ENCODE measurements at regions not wholly inside any gene's neighbourhood (a gene's known extent, or its start where the extent isn't known, plus 50 kb on each side); places are given as distances from the start of the nearest gene placed in this dataset.
"Not testable (repeated sequence)": the region's sequence is repeated elsewhere in the genome, so short reads cannot be mapped to it uniquely, and the experiment has no call there.

DNA sequence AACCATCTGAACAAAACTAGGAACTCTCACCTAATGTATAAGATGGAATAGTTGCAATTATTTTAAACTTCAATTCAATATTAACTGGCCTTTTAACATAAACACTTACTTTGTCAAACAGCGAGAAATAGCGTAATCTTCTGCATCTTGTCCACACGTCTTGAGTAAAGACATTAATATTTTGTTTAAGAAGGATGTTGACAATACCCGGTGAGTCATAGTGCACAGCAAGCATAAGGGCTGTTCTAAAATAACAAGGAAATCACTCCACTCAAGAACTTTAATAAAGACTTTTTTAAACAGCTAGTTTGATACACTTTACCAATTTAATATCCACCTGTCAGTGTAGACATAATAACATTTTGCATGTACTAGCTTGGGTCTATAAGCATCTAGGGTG, 311.1 kb downstream of the TUBA3C start:
- H3K9me3 Mint-ChIP-seq; H3K36me3 Mint-ChIP-seq (ENCODE audit: low read depth); intact Hi-C loops (cut with micrococcal nuclease); H3K27me3 Mint-ChIP-seq (ENCODE audit: insufficient read depth); H3K4me3 Mint-ChIP-seq; DNase-seq (ENCODE audit: low spot score); H3K4me1 Mint-ChIP-seq (ENCODE audit: low read depth); H3K27ac Mint-ChIP-seq: not testable (repeated sequence)

DNA sequence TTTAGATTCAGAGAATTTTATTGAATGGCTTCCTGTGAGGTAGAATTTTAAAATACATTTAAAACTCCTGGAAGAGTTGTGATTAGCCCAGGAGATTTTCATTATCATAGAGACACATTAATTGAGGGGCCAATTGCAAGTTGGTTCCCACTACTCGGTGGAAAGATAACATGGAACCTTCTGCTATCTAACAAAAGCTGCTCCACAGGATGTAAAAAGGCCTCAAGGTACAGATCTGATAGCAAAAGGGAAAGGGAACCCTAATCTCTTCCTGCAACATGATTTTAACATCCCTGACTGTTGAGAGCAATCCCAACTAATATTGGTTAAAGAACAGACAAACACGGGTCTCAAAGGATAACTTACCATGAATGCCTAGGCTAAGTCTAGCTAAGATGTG, 312.3 kb downstream of the TUBA3C start:
- H3K4me1 Mint-ChIP-seq (ENCODE audit: low read depth); H3K27ac Mint-ChIP-seq; DNase-seq (ENCODE audit: low spot score); H3K27me3 Mint-ChIP-seq (ENCODE audit: insufficient read depth); intact Hi-C loops (cut with micrococcal nuclease); H3K4me3 Mint-ChIP-seq; H3K9me3 Mint-ChIP-seq; H3K36me3 Mint-ChIP-seq (ENCODE audit: low read depth): not testable (repeated sequence)

DNA sequence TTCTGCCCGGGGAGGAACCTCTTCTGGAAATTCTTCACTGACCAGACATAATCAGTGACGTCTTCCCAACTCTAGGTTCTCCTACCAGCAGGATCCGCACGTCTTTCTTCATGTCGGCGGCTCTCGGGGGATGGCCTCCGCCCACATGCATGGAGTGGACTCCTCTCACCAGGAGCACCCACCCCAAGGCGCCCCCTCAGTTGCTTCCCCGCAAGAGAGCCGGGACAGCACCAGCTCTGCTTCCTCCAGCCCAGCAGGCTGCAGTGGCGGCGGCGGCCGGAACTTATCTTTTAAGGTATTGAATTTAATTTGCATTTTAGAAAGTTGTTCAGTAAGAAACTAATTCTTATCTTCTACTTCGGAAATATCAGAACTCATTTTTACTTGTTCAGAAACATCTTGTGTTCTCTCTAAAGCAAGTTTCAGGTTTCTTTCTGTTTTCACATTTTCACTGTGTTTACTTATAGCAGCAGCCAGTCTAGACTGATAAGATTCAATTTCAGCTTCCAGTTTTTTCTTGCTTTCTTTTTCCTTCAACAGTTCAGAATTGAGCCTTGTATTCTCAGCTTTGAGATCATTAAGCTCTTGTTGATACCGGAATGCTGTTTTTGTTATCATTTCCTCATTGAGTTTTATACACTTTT, 343.5 kb downstream of the TUBA3C start:
- H3K36me3 Mint-ChIP-seq (ENCODE audit: low read depth); DNase-seq (ENCODE audit: low spot score); H3K9me3 Mint-ChIP-seq; H3K4me1 Mint-ChIP-seq (ENCODE audit: low read depth); intact Hi-C loops (cut with micrococcal nuclease); H3K27me3 Mint-ChIP-seq (ENCODE audit: insufficient read depth); H3K4me3 Mint-ChIP-seq; H3K27ac Mint-ChIP-seq: not testable (repeated sequence)

DNA sequence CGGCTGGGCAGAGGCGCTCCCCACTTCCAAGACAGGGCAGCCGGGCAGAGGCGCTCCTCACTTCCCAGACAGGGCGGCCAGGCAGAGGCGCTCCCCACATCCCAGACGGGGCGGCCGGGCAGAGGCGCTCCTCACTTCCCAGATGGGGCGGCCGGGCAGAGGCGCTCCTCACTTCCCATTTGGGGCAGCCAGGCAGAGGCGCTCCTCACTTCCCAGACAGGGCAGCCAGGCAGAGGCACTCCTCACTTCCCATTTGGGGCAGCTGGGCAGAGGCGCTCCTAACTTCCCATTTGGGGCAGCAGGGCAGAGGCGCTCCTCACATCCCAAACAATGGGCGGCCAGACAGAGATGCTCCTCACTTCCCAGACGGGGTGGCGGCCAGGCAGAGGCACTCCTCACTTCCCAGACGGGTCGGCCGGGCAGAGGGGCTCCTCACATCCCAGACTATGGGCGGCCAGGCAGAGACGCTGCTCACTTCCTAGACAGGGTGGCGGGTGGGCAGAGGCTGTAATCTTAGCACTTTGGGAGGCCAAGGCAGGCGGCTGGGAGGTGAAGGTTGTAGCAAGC, 344.4 kb downstream of the TUBA3C start:
- H3K4me1 Mint-ChIP-seq (ENCODE audit: low read depth); H3K4me3 Mint-ChIP-seq; H3K36me3 Mint-ChIP-seq (ENCODE audit: low read depth); H3K27ac Mint-ChIP-seq; intact Hi-C loops (cut with micrococcal nuclease); H3K9me3 Mint-ChIP-seq; H3K27me3 Mint-ChIP-seq (ENCODE audit: insufficient read depth); DNase-seq (ENCODE audit: low spot score): not testable (repeated sequence)

DNA sequence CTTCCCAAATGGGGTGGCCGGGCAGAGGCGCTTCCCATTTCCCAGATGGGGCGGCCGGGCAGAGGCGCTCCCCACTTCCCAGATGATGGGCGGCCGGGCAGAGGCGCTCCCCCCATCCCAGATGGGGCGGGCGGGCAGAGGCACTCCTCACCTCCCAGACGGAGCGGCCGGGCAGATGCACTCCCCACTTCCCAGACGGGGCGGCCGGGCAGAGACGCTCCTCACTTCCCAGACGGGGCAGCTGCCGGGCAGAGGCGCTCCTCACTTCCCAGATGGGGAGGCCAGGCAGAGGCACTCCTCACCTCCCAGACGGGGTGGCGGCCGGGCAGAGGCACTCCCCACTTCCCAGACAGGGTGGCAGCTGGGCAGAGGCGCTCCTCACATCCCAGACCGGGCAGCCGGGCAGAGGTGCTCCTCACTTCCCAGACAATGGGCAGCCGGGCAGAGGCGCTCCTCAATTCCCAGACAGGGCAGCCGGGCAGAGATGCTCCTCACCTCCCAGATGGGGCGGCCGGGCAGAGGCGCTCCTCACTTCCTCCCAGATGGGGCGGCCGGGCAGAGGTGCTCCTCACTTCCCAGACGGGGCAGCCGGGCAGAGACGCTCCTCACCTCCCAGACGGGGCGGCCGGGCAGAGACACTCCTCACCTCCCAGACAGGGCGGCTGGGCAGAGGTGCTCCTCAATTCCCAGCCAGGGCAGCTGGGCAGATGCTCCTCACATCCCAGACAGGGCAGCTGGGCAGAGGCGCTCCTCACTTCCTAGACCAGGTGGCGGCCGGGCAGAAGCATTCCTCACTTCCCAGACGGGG, 345.0 kb downstream of the TUBA3C start:
- H3K9me3 Mint-ChIP-seq = not testable (repeated sequence)

DNA sequence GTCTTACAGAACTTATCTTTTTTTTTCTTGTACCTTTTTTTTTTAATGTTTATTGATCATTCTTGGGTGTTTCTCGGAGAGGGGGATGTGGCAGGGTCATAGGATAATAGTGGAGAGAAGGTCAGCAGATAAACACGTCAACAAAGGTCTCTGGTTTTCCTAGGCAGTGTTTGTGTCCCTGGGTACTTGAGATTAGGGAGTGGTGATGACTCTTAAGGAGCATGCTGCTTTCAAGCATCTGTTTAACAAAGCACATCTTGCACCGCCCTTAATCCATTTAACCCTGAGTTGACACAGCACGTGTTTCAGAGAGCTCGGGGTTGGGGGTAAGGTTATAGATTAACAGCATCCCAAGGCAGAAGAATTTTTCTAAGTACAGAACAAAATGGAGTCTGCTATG, 345.9 kb downstream of the TUBA3C start:
- intact Hi-C loops (cut with micrococcal nuclease); H3K4me3 Mint-ChIP-seq; H3K9me3 Mint-ChIP-seq; H3K27ac Mint-ChIP-seq; DNase-seq (ENCODE audit: low spot score); H3K36me3 Mint-ChIP-seq (ENCODE audit: low read depth); H3K4me1 Mint-ChIP-seq (ENCODE audit: low read depth); H3K27me3 Mint-ChIP-seq (ENCODE audit: insufficient read depth): not testable (repeated sequence)

More for the DNA sequence above, 345.0 kb downstream of the TUBA3C start:
- H3K27ac Mint-ChIP-seq; H3K4me1 Mint-ChIP-seq (ENCODE audit: low read depth); intact Hi-C loops (cut with micrococcal nuclease); H3K4me3 Mint-ChIP-seq; H3K27me3 Mint-ChIP-seq (ENCODE audit: insufficient read depth); DNase-seq (ENCODE audit: low spot score); H3K36me3 Mint-ChIP-seq (ENCODE audit: low read depth): not testable (repeated sequence)

DNA sequence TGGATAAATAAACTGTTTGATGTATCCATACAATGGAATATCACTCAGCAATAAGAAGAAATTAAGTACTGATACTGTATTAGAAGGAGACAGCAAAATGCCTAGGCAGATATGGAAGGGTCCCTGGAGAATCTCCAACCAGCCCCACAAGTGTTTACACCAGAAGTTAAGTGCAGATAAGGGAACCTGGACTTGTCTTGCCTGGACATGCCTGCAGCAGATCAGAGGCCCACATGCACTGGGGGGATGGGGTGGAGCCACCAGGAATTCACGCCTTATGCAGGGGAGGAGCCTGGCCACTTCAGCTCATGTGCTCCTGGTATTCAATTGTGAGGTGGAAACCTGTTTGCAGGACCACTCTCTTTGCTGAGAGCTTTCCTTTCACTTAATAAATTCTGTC, 356.9 kb downstream of the TUBA3C start:
- H3K27me3 Mint-ChIP-seq (ENCODE audit: insufficient read depth); H3K27ac Mint-ChIP-seq; H3K4me1 Mint-ChIP-seq (ENCODE audit: low read depth); H3K9me3 Mint-ChIP-seq; H3K4me3 Mint-ChIP-seq; H3K36me3 Mint-ChIP-seq (ENCODE audit: low read depth); intact Hi-C loops (cut with micrococcal nuclease); DNase-seq (ENCODE audit: low spot score): not testable (repeated sequence)

DNA sequence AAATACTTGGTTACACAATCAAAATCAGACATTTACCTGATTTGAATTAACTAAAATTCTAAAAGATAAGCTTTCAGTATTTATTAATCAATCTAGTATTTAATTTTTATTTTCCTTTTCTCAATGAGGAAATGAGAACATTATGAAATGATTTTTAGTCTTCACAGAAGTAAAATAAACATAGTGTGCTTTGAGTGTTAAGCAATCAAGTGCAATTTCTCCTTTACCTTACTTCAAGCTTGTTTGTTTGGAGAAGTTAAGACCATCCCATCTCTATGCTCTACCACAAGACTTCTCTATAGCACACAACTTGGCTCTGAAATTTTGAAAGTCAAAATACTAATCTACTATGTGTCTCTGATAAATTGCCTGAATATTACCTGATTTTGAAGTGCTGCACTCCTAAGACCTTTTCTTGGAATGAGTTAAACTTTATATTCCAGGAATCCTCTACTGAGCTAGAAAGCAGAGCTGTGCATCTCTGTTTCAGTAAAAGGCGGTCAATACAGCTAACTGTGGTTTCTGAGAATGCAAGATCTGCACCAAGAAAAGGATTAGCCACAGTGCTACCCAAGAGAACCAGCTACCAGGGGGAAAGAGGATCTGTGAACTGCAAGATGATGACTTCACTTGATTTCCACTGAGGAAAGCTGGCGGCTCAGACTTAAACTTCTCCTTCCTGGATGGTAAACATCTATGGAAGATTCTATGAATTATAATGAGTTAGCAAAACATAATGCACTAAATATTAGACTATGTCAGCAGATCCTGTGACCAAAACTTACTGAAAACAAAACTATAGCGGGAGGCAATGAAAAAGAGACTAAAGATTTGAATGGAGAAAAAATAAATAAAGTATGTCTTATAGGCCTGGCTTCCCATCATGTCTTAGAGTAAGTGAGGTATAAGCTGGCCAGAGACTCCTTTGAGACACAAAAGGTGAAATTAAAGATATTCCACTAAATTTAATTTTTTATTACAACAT, 358.7 kb downstream of the TUBA3C start:
- H3K9me3 Mint-ChIP-seq; intact Hi-C loops (cut with micrococcal nuclease); H3K27me3 Mint-ChIP-seq (ENCODE audit: insufficient read depth); H3K27ac Mint-ChIP-seq; H3K36me3 Mint-ChIP-seq (ENCODE audit: low read depth); DNase-seq (ENCODE audit: low spot score); H3K4me3 Mint-ChIP-seq; H3K4me1 Mint-ChIP-seq (ENCODE audit: low read depth): not testable (repeated sequence)

DNA sequence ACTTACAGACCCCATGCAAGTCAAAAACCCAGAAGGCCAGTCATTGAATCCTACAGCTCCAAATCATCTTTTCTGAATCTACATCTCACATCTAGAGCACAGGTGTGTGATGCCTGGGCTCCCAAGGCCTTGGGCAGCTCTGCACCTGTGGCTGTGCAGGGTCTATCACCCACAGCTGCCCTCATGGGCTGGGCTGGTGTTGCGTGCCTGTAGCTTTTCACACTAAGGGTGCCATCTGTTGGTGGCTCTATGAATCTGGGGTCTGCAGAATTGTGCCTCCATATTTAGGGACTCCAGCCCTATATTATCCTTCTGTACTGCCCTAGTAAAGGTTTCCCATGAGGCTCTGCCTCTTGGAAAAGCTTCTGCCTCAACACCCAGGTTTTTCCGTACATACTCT, 407.6 kb downstream of the TUBA3C start:
- H3K9me3 Mint-ChIP-seq; H3K36me3 Mint-ChIP-seq (ENCODE audit: low read depth); H3K27me3 Mint-ChIP-seq (ENCODE audit: insufficient read depth); DNase-seq (ENCODE audit: low spot score); H3K27ac Mint-ChIP-seq; H3K4me1 Mint-ChIP-seq (ENCODE audit: low read depth); intact Hi-C loops (cut with micrococcal nuclease); H3K4me3 Mint-ChIP-seq: not testable (repeated sequence)

DNA sequence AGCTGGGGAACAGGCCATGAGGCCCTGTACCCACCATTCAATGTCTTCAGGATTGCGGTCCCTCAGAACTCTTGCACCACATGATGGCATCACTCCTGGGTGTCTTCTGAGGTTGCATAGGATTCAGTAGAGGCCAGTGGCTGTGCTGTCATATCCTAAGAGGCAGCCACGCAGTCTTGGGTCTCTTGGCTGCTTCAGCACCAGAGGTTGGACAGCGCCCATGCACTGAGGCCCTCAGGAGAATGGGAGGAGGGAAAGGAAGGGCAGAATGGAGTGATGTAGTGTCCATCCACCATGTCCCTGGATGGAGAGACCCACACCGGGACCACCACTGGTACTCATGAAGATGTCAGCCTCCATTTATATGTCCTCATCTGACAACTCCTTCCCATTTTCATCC, 439.9 kb downstream of the TUBA3C start:
- H3K36me3 Mint-ChIP-seq (ENCODE audit: low read depth); H3K27me3 Mint-ChIP-seq (ENCODE audit: insufficient read depth); intact Hi-C loops (cut with micrococcal nuclease); DNase-seq (ENCODE audit: low spot score); H3K4me1 Mint-ChIP-seq (ENCODE audit: low read depth); H3K4me3 Mint-ChIP-seq; H3K27ac Mint-ChIP-seq: not testable (repeated sequence)
- H3K9me3 Mint-ChIP-seq = peaks cover 10% of the 10 kb centered on the region

DNA sequence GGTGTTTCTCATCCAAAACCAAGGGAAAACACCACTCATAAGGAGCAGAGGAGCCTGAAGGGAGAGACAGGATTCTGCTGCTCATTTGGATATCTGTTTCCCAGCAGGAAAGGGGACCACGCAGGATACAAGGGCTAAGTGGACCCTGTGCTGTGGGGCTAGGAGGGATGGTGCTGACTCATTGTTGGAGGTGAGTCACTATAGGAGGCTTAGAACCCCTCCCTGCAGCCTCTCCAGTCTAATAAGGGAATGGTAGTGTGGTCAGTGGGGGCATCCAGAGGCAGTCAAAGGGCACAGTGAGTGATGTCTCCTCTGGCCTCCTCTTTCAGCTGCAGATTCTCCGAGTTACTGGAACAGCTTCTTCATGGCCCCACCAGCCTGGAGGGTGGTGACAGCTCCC, 442.3 kb downstream of the TUBA3C start:
- H3K27me3 Mint-ChIP-seq (ENCODE audit: insufficient read depth) = no peaks in the 10 kb centered on the region
- H3K27ac Mint-ChIP-seq = no peak overlapping the region
- H3K9me3 Mint-ChIP-seq = peaks cover 7% of the 10 kb centered on the region
- no peaks in the 10 kb centered on the region for H3K36me3 Mint-ChIP-seq (ENCODE audit: low read depth)
- H3K4me3 Mint-ChIP-seq = no peak overlapping the region
- no peaks in the 10 kb centered on the region for H3K4me1 Mint-ChIP-seq (ENCODE audit: low read depth)
- no peak for DNase-seq (ENCODE audit: low spot score)
- intact Hi-C loops (cut with micrococcal nuclease) = no loop called here

DNA sequence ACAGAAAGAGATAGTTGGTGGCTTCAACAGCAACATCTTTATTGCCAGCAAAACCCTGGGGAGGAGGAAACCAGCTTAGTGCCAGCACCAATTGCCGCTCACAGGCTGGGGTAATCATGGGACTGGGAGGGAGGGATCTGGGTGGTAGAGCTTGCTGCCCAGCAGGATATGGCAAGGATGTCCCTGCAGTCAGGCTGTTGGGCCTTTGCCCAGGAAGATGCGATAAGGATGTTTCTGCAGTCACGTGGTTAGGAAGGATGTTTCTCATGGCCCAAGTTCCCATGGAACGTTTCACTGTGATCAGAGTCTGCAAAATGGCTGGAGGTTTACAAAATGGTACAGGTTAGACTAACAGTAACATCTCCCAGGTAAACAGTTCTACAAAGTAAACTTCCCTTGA, 443.5 kb downstream of the TUBA3C start:
- H3K9me3 Mint-ChIP-seq = peaks cover 11% of the 10 kb centered on the region
- H3K27ac Mint-ChIP-seq; DNase-seq (ENCODE audit: low spot score); H3K4me1 Mint-ChIP-seq (ENCODE audit: low read depth); intact Hi-C loops (cut with micrococcal nuclease); H3K27me3 Mint-ChIP-seq (ENCODE audit: insufficient read depth); H3K36me3 Mint-ChIP-seq (ENCODE audit: low read depth); H3K4me3 Mint-ChIP-seq: not testable (repeated sequence)

DNA sequence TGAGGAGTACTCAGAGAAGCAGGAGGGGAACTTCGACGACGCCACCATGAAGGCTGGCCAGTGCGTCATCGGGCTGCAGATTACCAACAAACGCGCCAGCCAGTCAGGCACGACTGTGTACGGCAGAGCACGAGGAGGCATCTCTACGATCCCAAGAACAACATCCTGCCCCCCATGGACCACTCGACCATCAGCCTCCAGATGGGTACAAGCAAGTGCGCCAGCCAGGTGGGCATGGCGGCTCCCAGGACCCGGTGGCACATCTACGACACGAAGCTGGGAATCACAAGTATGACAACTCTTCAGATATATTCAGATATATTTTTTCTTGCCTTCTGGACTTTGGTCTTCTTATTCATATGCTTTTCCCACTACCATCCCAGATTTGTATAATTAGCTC, 454.5 kb downstream of the TUBA3C start:
- DNase-seq (ENCODE audit: low spot score); H3K36me3 Mint-ChIP-seq (ENCODE audit: low read depth); H3K27me3 Mint-ChIP-seq (ENCODE audit: insufficient read depth); intact Hi-C loops (cut with micrococcal nuclease); H3K27ac Mint-ChIP-seq; H3K9me3 Mint-ChIP-seq; H3K4me1 Mint-ChIP-seq (ENCODE audit: low read depth); H3K4me3 Mint-ChIP-seq: not testable (repeated sequence)

Measured in activated T-helper 1 cell treated with anti-CD3 and anti-CD28 coated beads, Interleukin-12 subunit alpha, Interleukin-12 subunit beta, Interleukin-2, Interleukin-4 antibody, amounts not matched to agents 30 ng/mL and 10 ng/mL and 1 ng/mL, durations not matched to agents 14 hours and 24 hours and 36 hours (primary cell).